GM21825 (cell line): ENCODE measurements at regions not wholly inside any gene's neighbourhood (a gene's known extent, or its start where the extent isn't known, plus 50 kb on each side); places are given as distances from the start of the nearest gene placed in this dataset.
A peak's percentile ranks its signal among the peaks of the same experiment; 100 is the strongest.

Experiments
- ATAC-seq: cut with Tn5 transposase; IDR thresholded peaks from one replicate; pipeline ENCODE4 v1.9.1; 2021; ENCODE audit warnings: mild to moderate bottlenecking, moderate library complexity; ENCODE audit not compliant: unreplicated experiment

DNA sequence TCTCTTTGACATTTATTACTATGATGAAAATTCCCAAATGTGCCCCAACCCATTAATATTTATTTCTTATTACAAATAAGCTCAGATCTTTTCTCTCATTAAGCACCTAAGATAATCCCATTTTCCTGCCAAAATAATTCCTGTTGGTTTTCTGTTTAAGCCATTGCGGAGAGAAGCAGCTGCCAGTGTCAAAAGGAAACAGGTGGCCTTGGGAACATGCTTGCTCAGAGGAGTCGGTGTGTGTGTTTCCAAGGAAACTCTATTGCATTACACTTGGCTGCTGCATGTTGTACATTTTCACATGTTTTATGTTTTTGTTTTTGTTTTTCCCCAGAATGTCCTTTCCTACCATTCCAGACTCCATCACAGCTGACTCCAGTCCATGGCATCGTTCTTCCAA is 56.4 kb downstream of the CD24 start:
- no peak for ATAC-seq

DNA sequence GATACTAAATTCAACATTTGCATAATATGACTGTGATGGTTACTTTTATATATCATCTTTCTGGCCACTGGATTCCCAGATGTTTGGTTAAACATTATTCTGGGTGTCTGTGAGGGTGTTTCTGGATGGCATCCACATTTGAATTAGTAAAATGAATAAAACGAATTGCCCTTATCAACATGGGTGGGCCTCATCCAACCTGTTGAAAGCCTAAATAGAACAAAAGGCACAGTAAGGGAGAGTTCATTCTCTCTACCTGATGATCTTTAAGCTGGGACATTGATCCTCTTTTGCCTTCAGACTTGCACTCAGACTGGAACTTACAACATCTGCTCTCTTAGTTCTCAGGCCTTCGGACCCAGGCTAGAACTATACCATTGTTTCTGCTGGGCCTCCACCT is 57.6 kb downstream of the CD24 start:
- ATAC-seq = no peak

- peak; percentile 57 for ATAC-seq
These were observed 60.8 kb downstream of the CD24 start for GRCh38 chr6:106913676-106914280.

DNA sequence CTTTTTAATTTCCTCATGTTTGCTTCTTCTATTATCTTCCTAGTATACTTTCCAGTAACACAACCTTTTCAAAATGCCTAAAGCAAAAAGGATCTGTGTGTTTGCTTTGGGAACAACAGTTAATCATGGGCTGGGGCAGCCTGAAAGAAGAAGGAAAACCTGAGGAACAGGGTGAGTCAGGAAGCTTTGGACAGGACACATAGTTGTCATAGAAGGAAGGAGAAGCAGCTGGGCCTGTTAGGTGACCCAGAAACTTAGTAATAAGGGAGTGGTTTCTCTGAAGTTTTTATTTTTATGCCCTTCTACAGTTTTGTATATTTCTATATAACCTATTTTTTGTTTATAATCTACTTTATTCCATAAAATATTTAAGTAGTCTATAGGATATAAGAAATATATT is 61.4 kb downstream of the CD24 start:
- ATAC-seq = no peak

GRCh38 chr6:106912091-106912490 is 62.4 kb downstream of the CD24 start:
- no peak for ATAC-seq

GRCh38 chr6:106910999-106911949 is 63.3 kb downstream of the CD24 start:
- ATAC-seq = no peak

DNA sequence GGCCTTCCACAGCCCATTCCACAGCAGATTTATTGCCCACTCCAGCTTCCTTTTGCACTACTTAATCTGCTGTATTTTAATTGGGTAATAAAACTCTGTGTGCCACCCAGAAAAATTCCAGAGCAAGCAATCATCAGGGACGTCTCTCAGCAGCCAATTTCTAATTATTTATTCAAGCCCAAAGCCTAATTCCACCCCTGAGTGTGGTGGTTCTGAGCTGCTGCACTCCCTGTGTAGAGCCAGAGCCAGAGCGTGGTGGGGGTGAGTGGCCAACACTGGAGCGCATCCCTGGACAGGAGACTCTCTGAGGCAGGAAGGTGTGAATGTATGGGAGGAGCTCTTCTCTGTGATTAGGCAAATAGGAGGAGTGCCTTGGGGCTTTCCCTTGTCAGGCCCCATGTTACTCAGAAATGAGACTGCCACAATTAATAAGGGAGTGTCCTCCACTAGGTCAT is 66.1 kb downstream of the CD24 start:
- ATAC-seq = no peak

- no peak for ATAC-seq
These were observed 66.8 kb downstream of the CD24 start for GRCh38 chr6:106907754-106908153.

DNA sequence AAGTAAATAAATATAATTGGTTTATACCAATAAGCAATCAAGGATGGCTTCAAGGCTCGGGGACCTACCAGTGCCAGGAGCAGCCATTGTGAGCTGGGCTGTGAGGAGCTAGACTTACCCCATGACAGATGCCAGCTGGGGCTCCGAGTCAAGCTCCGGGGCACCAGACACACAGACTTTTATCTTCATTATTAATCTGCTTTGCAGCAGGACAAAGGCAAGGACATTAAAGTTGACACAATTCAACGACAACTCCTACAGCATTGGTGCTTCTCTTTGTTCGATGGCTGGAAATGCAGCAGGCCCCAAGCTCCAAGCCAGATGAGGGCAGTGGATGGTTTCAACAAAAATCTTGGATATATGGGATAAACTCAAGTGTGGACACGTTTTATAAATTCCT is 68.3 kb downstream of the CD24 start:
- ATAC-seq = no peak

- ATAC-seq = no peak
These were observed 71.2 kb downstream of the CD24 start for GRCh38 chr6:106903299-106903698.

- ATAC-seq = no peak
These were observed 73.5 kb downstream of the CD24 start for GRCh38 chr6:106901062-106901461.

GRCh38 chr6:106899697-106900096 is 74.8 kb downstream of the CD24 start:
- ATAC-seq = no peak

DNA sequence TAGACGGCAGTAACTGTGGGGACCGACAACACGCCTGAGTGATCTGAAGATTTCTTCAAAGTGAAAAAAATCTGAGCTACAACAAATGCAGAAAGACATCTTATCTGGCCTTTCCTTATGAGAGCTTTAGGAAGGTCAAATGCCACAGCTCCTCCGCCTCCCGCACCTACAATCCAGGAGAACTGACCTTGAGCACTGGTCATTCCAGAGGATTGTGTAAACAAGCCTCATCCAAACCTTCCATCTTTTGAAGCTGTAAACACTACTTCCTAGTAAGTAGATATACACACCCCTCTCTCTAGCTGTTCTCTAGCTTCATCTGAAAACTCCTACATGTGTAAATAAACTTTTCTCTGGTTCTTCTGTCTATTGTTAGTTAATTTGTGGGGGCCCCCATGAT is 76.9 kb downstream of the CD24 start:
- ATAC-seq = no peak

DNA sequence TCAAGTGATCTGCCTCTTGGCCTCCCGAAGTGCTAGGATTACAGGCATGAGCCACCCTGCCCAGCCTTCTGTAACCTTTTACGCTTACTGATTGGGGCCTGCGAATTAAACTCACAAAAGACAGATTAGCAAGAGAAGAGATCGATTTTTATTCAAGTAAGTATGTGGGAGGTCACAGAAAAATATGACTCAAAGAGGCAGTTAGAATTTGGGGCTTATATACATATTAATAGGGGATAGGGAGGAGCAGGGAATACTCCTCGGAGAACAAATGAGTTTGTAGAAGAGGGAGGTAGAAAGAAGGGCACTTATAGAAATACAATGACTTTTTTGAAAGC is 78.9 kb downstream of the CD24 start:
- no peak for ATAC-seq

DNA sequence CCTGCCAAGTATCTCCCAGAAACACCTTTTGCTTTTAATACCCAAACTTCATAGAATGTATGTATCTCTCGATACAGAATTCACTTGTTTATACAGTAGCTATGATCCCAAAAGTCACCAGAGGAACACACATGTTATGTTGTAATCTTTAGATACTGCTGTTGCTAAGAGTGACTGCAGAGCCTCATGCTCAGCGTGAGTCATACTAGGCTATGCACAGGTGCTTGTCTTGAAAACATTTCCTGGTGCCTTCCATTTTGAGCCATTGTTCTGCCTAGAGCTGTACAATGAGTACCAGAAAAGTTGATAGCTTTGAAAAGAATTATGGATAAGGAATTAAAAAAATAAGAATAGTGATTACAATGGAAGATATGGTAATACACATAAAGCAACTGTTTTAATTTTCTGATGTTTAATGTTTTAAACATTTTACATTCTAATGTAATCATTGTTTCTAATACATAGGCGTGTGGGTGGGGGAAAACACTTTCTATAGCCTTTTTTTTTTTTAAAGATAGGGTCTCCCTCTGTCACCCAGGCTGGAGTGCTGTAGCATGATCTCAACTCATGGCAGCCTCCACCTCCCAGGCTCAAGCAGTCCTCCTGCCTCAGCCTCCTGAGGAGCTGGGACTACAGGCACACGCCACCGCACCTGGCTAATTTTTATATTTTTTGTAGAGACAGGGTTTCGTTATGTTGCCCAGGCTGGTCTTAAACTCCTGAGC is 79.4 kb downstream of the CD24 start:
- ATAC-seq = no peak

DNA sequence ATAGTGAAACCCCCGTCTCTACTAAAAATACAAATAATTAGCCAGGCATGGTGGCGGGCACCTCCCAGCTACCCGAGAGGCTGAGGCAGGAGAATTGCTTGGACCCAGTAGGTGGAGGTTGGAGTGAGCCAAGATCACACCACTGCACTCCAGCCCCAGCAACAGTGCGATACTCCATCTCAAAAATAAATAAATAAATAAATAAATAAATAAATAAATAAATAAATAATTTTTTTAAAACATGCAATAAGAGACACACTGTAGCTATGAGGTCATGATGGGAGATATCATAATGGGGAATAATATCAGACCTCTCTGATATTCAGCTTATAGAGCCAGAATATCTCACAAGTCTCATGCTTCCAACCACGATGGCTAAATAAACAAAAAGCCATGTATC is 82.3 kb downstream of the CD24 start:
- ATAC-seq = no peak

GRCh38 chr6:106890447-106890846 is 84.1 kb downstream of the CD24 start:
- ATAC-seq = no peak

- no peak for ATAC-seq
These were observed 84.8 kb downstream of the CD24 start for GRCh38 chr6:106889692-106890091.

DNA sequence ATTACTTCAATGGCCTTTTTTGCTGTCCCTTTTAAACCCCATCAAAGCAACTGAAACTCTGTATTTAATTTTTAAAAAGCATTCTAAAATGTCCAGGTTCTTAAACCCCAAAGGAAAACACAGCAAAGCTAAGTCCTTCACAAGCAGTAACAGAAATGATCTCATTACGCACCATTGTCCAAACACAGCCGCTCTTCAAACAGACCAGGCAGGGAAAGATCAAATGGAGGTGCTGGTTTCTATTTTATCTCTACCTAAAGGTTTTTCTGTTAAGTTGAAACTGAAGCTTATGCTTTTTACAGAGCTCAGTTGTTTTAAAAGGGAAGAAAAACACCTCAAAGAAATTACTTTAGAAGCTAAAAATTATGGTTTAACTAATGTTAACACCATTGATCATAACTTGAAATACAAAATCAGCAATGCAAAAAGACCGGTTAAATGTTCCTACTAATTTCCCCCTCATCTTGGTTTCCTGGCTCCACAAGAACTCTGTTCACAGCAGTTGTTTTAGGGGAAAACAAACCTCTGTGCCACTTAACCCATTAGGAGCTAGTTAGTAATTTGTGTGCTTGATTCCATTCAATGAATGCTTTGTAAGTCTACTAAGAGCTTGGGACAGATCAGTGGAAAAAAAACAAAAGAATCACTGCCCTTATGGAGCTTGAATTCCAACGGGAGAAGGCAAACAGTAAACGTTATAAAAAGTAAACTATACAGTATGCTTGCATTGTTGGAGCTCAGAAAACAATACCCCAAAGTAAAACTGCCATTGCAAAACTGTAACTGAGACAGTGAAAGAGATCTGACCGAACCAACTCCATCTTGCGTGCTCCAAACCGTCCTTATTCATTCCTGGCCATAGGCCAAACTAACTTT is 87.4 kb downstream of the CD24 start:
- no peak for ATAC-seq

DNA sequence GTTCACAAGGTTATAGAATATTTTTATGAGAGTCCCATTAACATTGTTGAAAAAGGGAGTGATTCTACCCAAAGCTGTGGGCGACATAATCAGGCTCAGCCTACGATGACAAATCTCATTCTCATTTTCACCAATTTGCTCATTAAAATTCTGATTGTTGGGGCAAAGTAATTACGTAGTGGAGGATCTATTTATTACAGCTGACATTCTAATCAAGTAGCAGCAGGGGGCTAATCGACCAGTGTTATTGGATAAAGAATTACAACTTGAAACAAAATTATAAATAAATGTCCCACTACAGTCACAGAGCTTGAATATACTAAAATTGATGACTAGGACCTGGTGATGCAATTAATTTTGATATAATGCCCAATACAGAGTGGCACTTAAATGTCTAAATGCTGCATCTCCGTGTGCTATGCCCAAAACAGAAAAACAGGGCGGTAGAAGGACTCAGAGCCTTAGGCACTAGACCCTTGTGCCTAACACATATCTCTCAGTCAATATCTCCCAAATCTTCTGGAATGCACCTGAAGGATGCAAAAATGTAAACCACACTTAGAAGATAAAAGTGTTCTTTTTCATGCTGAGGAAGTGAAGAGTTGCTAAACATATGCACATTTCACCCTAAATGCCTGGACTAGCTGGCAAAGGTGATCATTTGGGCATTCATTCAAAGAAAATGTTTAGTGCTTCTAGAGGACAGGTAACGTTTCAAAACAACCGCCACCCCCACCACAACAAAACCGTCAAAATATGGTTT is 88.3 kb downstream of the CD24 start:
- ATAC-seq = no peak
